AG09309 (cell line): ENCODE measurements at regions not wholly inside any gene's neighbourhood (a gene's known extent, or its start where the extent isn't known, plus 50 kb on each side); places are given as distances from the start of the nearest gene placed in this dataset.
A peak's percentile ranks its signal among the peaks of the same experiment; 100 is the strongest.

Source experiments
- DNase-seq: peaks from one replicate; pipeline ENCODE4 v3.0.0-alpha.2; 2010; ENCODE audit warnings: low read depth
- H3K4me3 ChIP-seq: 2 replicates; pipeline ENCODE4 v1.5.1; 2011; ENCODE audit warnings: mild to moderate bottlenecking, low read depth, low read length, moderate library complexity; ENCODE audit not compliant: control insufficient read depth
- CTCF ChIP-seq: IDR thresholded peaks from 2 replicates; pipeline ENCODE4 v1.5.1; 2011; ENCODE audit warnings: mild to moderate bottlenecking, low read depth, low read length, inconsistent platforms; ENCODE audit not compliant: insufficient read depth, control insufficient read depth; ENCODE audit errors: missing control alignments

- TF ChIP-seq CTCF = no peak
- H3K4me3 ChIP-seq = no peak overlapping the region
- no peak for DNase-seq
Observed at GRCh38 chrX:40179283-40179682, 81.5 kb upstream of the BCOR start.

GRCh38 chrX:40177942-40178715, 80.4 kb upstream of the BCOR start:
- no peak for TF ChIP-seq CTCF
- no peak overlapping the region for H3K4me3 ChIP-seq
- no peak for DNase-seq

GRCh38 chrX:40177489-40177888, 79.7 kb upstream of the BCOR start:
- DNase-seq = no peak
- no peak for TF ChIP-seq CTCF
- H3K4me3 ChIP-seq = no peak overlapping the region

- TF ChIP-seq CTCF = no peak
- peak overlapping the region; percentile 52 for H3K4me3 ChIP-seq
- DNase-seq = no peak
Observed at GRCh38 chrX:40177117-40177430, 79.3 kb upstream of the BCOR start.

GRCh38 chrX:40176351-40177116, 78.8 kb upstream of the BCOR start:
- DNase-seq = no peak
- H3K4me3 ChIP-seq = peak overlapping the region; percentile 52
- TF ChIP-seq CTCF = no peak

GRCh38 chrX:40175511-40176350, 78.0 kb upstream of the BCOR start:
- no peak for DNase-seq
- no peak for TF ChIP-seq CTCF
- H3K4me3 ChIP-seq = peak overlapping the region; percentile 52
